Heart left ventricle (tissue), 16 donors: ENCODE measurements at regions not wholly inside any gene's neighbourhood (a gene's known extent, or its start where the extent isn't known, plus 50 kb on each side); places are given as distances from the start of the nearest gene placed in this dataset.
A peak's percentile ranks its signal among the peaks of the same experiment; 100 is the strongest.

Experiments used
- ATAC-seq, 4 donors: fragments of 200-7000 bp; cut with Tn5 transposase; one replicate each; pipeline ENCODE4 v1.9.1; 2020 to 2022; ENCODE audit warnings: moderate library complexity in 4 of 4, mild to moderate bottlenecking in 3 of 4, moderate number of reproducible peaks in 1 of 4
- DNase-seq, 5 donors: peaks; one replicate each; pipeline ENCODE4 v3.0.0-alpha.2; 2020
- H3K27ac ChIP-seq, 12 donors: fragments of 200-600 bp; sonication (generic) in 4 of 12; one replicate each; pipeline versions ENCODE4 v1.5.0 to v1.8.0; 2016 to 2022; ENCODE audit warnings: mild to moderate bottlenecking in 2 of 12
- H3K27me3 ChIP-seq, 9 donors: fragments of 200-600 bp; sonication (generic) in 2 of 9; one replicate each; pipeline versions ENCODE4 v1.5.1 to v1.8.0; 2016 to 2022; ENCODE audit warnings: mild to moderate bottlenecking in 3 of 9
- H3K36me3 ChIP-seq, 9 donors: fragments of 200-600 bp; sonication (generic) in 2 of 9; one replicate each; pipeline versions ENCODE4 v1.5.0 to v1.8.0; 2018 to 2022; ENCODE audit warnings: mild to moderate bottlenecking in 2 of 9
- H3K4me1 ChIP-seq, 12 donors: fragments of 200-600 bp; sonication (generic) in 4 of 12; one replicate each; pipeline versions ENCODE4 v1.5.0 to v1.8.0; 2016 to 2022; ENCODE audit warnings: mild to moderate bottlenecking in 3 of 12
- H3K4me3 ChIP-seq, 12 donors: fragments of 200-600 bp; sonication (generic) in 4 of 12; one replicate each; pipeline versions ENCODE4 v1.5.0 to v1.8.0; 2017 to 2022; ENCODE audit warnings: mild to moderate bottlenecking in 9 of 12, moderate library complexity in 4 of 12
- H3K9me3 ChIP-seq, 12 donors: fragments of 200-600 bp; sonication (generic) in 4 of 12; one replicate each; pipeline versions ENCODE4 v1.5.0 to v1.8.0; 2016 to 2022; ENCODE audit warnings: mild to moderate bottlenecking in 1 of 12
- CTCF ChIP-seq, 12 donors: fragments of 200-600 bp; sonication (generic) in 4 of 12; IDR thresholded peaks; one replicate each; pipeline versions ENCODE4 v1.5.0 to v1.8.0; 2018 to 2022; ENCODE audit warnings: antibody characterized with exemption in 12 of 12, mild to moderate bottlenecking in 5 of 12
- POLR2A ChIP-seq, 2 donors: fragments of 450-650 bp; IDR thresholded peaks; one replicate each; pipeline ENCODE4 v1.6.1; 2017; ENCODE audit warnings: antibody characterized with exemption in 2 of 2, mild to moderate bottlenecking in 2 of 2, moderate library complexity in 2 of 2
- WGBS, 4 donors: extraction: QIAGEN DNeasy Blood & Tissue Kit in 2 of 4; methylation state at CpG; one replicate each; pipeline versions ENCODE4 v1.1.5 to v1.1.7; 2013 to 2018; 5-methylcytosine and 5-hydroxymethylcytosine counted together
- intact Hi-C, 10 donors: fragments of 100-400 bp; cut with DNase I; formaldehyde crosslinking; loops; one replicate each; pipeline versions ENCODE4 v1.11.1 to v1.14.2; 2022
- donor health status: ischemic (EF 13 %, LVEDD 7.1; RV severe dilation, severe dysfunction).
- donor health status: healthy with polysubstance abuse.
- donor health status: DM: no; HTN: yes; CAD: no.
- donor health status: DM: no; HTN: no; CAD: no.
- donor health status: ischemic (EF 25% LVEDD 6.9; RV normal size, moderate dysfunction).
- donor health status: ischemic (EF 25% LVEDD 5.7; RV mildly dilated, moderate dysfunction).
- donor health status: healthy.
- donor health status: DM: yes; HTN: yes; CAD: no.
- donor health status: ischemic (EF 35%, LVEDD 5.7; RV mildly dilated, moderate dysfunction).
- donor health status: nonischemic (EF 11% LVEDD 7.7; RV severe dilation, severe dysfunction).
- donor health status: DM: yes; HTN: yes; CAD: no.
- donor health status: PGD.
- donor health status: ischemic (EF 29% LVEDD 5.4; RV normal size, mild dysfunction).
- donor health status: nonischemic (EF 23%, LVEDD 6.1; RV moderate dilation, normal function).

GRCh38 chr7:35495844-35496243 lies 199.1 kb downstream of the HERPUD2 start:
- H3K27me3 ChIP-seq: no peaks in the 10 kb centered on the region
- H3K36me3 ChIP-seq: no peaks in the 10 kb centered on the region
- TF ChIP-seq CTCF (IDR thresholded peaks at IDR 0.05) (no peak), POLR2A (IDR thresholded peaks at IDR 0.05) (no peak)
- ATAC-seq (no peak), DNase-seq (no peak)
- intact Hi-C loops: no loop called here
- H3K27ac ChIP-seq: no peak overlapping the region
- 76 to 87% (median 82%) methylated on average over 3 of the region's 3 CpGs for WGBS, 4 donors
- peaks cover 0 to 7% (median 0%) of the 10 kb centered on the region in 12 donors for H3K4me1 ChIP-seq
- no peaks in the 10 kb centered on the region for H3K9me3 ChIP-seq
- H3K4me3 ChIP-seq: no peak overlapping the region

GRCh38 chr7:35495377-35495776 lies 199.6 kb downstream of the HERPUD2 start:
- ATAC-seq (no peak), DNase-seq (no peak)
- Histone ChIP-seq H3K36me3 (no peaks in the 10 kb centered on the region), H3K27me3 (no peaks in the 10 kb centered on the region), H3K4me3 (no peak overlapping the region), H3K4me1 (peaks cover 0 to 7% (median 0%) of the 10 kb centered on the region in 12 donors), H3K9me3 (no peaks in the 10 kb centered on the region), H3K27ac (no peak overlapping the region)
- 88 to 93% (median 91%) methylated on average over 2 of the region's 2 CpGs for WGBS, 4 donors
- intact Hi-C loops: no loop called here
- TF ChIP-seq CTCF (IDR thresholded peaks at IDR 0.05) (no peak), POLR2A (IDR thresholded peaks at IDR 0.05) (no peak)

GRCh38 chr7:35494407-35494806 lies 200.5 kb downstream of the HERPUD2 start:
- 76 to 90% (median 86%) methylated on average over 3 of the region's 3 CpGs for WGBS, 4 donors
- Histone ChIP-seq H3K4me1 (peaks cover 0 to 7% (median 0%) of the 10 kb centered on the region in 12 donors), H3K27ac (no peak overlapping the region), H3K36me3 (no peaks in the 10 kb centered on the region), H3K9me3 (no peaks in the 10 kb centered on the region), H3K4me3 (no peak overlapping the region), H3K27me3 (no peaks in the 10 kb centered on the region)
- intact Hi-C loops: no loop called here
- DNase-seq (no peak), ATAC-seq (no peak)
- TF ChIP-seq POLR2A (IDR thresholded peaks at IDR 0.05): no peak
- TF ChIP-seq CTCF (IDR thresholded peaks at IDR 0.05): no peak

GRCh38 chr7:35492451-35493175 lies 202.3 kb downstream of the HERPUD2 start:
- H3K9me3 ChIP-seq: no peaks in the 10 kb centered on the region
- H3K4me3 ChIP-seq: no peak overlapping the region
- WGBS, 4 donors: 60 to 73% (median 69%) methylated on average over 19 of the region's 19 CpGs
- H3K4me1 ChIP-seq: peaks cover 0 to 7% (median 0%) of the 10 kb centered on the region in 12 donors
- no peaks in the 10 kb centered on the region for H3K36me3 ChIP-seq
- TF ChIP-seq POLR2A (IDR thresholded peaks at IDR 0.05): no peak
- no peak for TF ChIP-seq CTCF (IDR thresholded peaks at IDR 0.05)
- H3K27ac ChIP-seq: no peak overlapping the region
- no peak for DNase-seq
- intact Hi-C loops: no loop called here
- no peaks in the 10 kb centered on the region for H3K27me3 ChIP-seq
- ATAC-seq: peak in 3 of 4 donors; percentile 22 to 29 (median 24)
